ENCODE measurements at regions not wholly inside any gene's neighbourhood (a gene's known extent, or its start where the extent isn't known, plus 50 kb on each side); places are given as distances from the start of the nearest gene placed in this dataset.

DNA sequence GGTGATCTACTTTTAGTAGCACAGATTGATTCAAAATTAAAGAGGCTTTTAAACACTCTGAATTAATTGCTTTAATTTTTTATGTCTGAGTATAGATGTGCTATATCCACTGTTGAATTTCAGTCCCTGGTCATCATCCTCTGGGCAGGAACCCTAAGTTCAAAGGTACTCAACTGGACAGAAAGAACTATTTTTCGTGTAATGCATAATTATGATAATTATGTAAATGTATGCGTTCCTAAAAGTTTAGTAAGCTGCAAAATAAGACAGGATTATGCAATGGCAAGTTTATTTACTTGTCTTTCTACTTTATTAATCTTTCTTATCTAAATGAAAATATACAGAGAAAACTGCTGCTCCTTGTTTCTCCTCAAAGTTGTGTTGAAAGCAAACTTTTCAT, 690.1 kb upstream of the MAN1A1 start (continued):
- TF ChIP-seq GRHL2 (CRISPR knock-in tag; IDR thresholded peaks at IDR 0.05; ENCODE audit: insufficient replicate concordance, severe bottlenecking), result no peak
- no peak for TF ChIP-seq TEAD4 (CRISPR knock-in tag; IDR thresholded peaks at IDR 0.05)
- no peak for TF ChIP-seq ZNF121 (CRISPR knock-in tag; IDR thresholded peaks at IDR 0.05)
- TF ChIP-seq, protein P1, sequence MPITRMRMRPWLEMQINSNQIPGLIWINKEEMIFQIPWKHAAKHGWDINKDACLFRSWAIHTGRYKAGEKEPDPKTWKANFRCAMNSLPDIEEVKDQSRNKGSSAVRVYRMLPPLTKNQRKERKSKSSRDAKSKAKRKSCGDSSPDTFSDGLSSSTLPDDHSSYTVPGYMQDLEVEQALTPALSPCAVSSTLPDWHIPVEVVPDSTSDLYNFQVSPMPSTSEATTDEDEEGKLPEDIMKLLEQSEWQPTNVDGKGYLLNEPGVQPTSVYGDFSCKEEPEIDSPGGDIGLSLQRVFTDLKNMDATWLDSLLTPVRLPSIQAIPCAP (CRISPR knock-in tag; IDR thresholded peaks at IDR 0.05), result no peak

- CTCF ChIA-PET, result no interaction called here
- no peak overlapping the region for H3K27ac Mint-ChIP-seq
Observed at GRCh38 chr6:120031837-120032236, 682.3 kb upstream of the MAN1A1 start.

DNA sequence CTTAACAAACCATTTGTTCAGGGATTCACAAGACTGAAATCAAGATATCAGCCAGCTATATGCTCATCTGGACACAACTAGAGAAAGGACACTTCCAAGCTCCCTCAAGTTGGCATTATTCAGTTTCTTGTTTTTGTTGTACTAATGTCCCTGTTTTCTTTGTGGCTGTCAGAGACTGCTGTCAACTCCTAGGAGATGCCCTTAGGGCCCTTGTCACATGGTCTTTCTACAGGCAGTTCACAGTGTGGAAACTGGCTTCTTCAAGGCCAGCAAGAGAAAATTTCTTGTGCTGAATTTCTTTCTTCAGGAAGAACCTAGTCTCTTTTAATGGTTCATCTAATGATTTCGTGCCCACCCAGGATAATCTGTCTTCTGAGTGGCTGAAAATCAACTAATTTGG, 677.2 kb upstream of the MAN1A1 start:
- H3K4me3 Mint-ChIP-seq, result no peak overlapping the region
- H3K4me1 Mint-ChIP-seq, result peaks cover 4% of the 10 kb centered on the region
- DNase-seq (ENCODE audit: low spot score) (no peak), ATAC-seq (no peak)
- H3K27me3 Mint-ChIP-seq (ENCODE audit: low read depth), result no peaks in the 10 kb centered on the region
- CTCF ChIA-PET, result no interaction called here
- H3K27ac Mint-ChIP-seq, result no peak overlapping the region
- no peaks in the 10 kb centered on the region for H3K36me3 Mint-ChIP-seq
- H3K9me3 Mint-ChIP-seq, result no peaks in the 10 kb centered on the region
- POLR2A ChIA-PET, result no interaction called here
- TF ChIP-seq, protein P2, sequence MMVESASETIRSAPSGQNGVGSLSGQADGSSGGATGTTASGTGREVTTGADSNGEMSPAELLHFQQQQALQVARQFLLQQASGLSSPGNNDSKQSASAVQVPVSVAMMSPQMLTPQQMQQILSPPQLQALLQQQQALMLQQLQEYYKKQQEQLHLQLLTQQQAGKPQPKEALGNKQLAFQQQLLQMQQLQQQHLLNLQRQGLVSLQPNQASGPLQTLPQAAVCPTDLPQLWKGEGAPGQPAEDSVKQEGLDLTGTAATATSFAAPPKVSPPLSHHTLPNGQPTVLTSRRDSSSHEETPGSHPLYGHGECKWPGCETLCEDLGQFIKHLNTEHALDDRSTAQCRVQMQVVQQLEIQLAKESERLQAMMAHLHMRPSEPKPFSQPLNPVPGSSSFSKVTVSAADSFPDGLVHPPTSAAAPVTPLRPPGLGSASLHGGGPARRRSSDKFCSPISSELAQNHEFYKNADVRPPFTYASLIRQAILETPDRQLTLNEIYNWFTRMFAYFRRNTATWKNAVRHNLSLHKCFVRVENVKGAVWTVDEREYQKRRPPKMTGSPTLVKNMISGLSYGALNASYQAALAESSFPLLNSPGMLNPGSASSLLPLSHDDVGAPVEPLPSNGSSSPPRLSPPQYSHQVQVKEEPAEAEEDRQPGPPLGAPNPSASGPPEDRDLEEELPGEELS (CRISPR knock-in tag; IDR thresholded peaks at IDR 0.05), result no peak
- TF ChIP-seq NR1H2 (CRISPR knock-in tag; IDR thresholded peaks at IDR 0.05) (no peak), GABPB1 (CRISPR knock-in tag; IDR thresholded peaks at IDR 0.05) (no peak), RORB (CRISPR knock-in tag; IDR thresholded peaks at IDR 0.05) (no peak), FOXJ3 (CRISPR knock-in tag; IDR thresholded peaks at IDR 0.05; ENCODE audit: borderline replicate concordance) (no peak), IRF2 (CRISPR knock-in tag; IDR thresholded peaks at IDR 0.05; ENCODE audit: borderline replicate concordance, low read depth) (no peak), TEAD4 (CRISPR knock-in tag; IDR thresholded peaks at IDR 0.05) (no peak), E2F4 (CRISPR knock-in tag; IDR thresholded peaks at IDR 0.05; ENCODE audit: borderline replicate concordance, low read depth) (no peak), JUN (CRISPR knock-in tag; IDR thresholded peaks at IDR 0.05) (no peak), ZNF317 (CRISPR knock-in tag; IDR thresholded peaks at IDR 0.05; ENCODE audit: borderline replicate concordance, low read depth) (no peak), FOXK1 (CRISPR knock-in tag; IDR thresholded peaks at IDR 0.05) (no peak), GTF2I (CRISPR knock-in tag; conservative IDR thresholded peaks at IDR 0.05) (no peak)
- TF ChIP-seq, protein P3, sequence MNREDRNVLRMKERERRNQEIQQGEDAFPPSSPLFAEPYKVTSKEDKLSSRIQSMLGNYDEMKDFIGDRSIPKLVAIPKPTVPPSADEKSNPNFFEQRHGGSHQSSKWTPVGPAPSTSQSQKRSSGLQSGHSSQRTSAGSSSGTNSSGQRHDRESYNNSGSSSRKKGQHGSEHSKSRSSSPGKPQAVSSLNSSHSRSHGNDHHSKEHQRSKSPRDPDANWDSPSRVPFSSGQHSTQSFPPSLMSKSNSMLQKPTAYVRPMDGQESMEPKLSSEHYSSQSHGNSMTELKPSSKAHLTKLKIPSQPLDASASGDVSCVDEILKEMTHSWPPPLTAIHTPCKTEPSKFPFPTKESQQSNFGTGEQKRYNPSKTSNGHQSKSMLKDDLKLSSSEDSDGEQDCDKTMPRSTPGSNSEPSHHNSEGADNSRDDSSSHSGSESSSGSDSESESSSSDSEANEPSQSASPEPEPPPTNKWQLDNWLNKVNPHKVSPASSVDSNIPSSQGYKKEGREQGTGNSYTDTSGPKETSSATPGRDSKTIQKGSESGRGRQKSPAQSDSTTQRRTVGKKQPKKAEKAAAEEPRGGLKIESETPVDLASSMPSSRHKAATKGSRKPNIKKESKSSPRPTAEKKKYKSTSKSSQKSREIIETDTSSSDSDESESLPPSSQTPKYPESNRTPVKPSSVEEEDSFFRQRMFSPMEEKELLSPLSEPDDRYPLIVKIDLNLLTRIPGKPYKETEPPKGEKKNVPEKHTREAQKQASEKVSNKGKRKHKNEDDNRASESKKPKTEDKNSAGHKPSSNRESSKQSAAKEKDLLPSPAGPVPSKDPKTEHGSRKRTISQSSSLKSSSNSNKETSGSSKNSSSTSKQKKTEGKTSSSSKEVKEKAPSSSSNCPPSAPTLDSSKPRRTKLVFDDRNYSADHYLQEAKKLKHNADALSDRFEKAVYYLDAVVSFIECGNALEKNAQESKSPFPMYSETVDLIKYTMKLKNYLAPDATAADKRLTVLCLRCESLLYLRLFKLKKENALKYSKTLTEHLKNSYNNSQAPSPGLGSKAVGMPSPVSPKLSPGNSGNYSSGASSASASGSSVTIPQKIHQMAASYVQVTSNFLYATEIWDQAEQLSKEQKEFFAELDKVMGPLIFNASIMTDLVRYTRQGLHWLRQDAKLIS (CRISPR knock-in tag; IDR thresholded peaks at IDR 0.05; ENCODE audit: borderline replicate concordance), result no peak
- TF ChIP-seq, protein P4, sequence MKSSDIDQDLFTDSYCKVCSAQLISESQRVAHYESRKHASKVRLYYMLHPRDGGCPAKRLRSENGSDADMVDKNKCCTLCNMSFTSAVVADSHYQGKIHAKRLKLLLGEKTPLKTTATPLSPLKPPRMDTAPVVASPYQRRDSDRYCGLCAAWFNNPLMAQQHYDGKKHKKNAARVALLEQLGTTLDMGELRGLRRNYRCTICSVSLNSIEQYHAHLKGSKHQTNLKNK (CRISPR knock-in tag; IDR thresholded peaks at IDR 0.05), result no peak

More at GRCh38 chr6:120031837-120032236, 682.3 kb upstream of the MAN1A1 start:
- TF ChIP-seq, protein P5, sequence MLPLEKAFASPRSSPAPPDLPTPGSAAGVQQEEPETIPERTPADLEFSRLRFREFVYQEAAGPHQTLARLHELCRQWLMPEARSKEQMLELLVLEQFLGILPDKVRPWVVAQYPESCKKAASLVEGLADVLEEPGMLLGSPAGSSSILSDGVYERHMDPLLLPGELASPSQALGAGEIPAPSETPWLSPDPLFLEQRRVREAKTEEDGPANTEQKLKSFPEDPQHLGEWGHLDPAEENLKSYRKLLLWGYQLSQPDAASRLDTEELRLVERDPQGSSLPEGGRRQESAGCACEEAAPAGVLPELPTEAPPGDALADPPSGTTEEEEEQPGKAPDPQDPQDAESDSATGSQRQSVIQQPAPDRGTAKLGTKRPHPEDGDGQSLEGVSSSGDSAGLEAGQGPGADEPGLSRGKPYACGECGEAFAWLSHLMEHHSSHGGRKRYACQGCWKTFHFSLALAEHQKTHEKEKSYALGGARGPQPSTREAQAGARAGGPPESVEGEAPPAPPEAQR (CRISPR knock-in tag; IDR thresholded peaks at IDR 0.05), result no peak
- no peak for TF ChIP-seq OVOL2 (CRISPR knock-in tag; IDR thresholded peaks at IDR 0.05; ENCODE audit: borderline replicate concordance)
- TF ChIP-seq KAT7 (CRISPR knock-in tag; IDR thresholded peaks at IDR 0.05; ENCODE audit: borderline replicate concordance), result no peak
- TF ChIP-seq SMAD4 (CRISPR knock-in tag; IDR thresholded peaks at IDR 0.05), result no peak
- TF ChIP-seq NFE2L1 (CRISPR knock-in tag; IDR thresholded peaks at IDR 0.05), result no peak
- TF ChIP-seq, protein P6, sequence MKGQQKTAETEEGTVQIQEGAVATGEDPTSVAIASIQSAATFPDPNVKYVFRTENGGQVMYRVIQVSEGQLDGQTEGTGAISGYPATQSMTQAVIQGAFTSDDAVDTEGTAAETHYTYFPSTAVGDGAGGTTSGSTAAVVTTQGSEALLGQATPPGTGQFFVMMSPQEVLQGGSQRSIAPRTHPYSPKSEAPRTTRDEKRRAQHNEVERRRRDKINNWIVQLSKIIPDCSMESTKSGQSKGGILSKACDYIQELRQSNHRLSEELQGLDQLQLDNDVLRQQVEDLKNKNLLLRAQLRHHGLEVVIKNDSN (CRISPR knock-in tag; IDR thresholded peaks at IDR 0.05), result no peak
- no peak for DNase-seq (ENCODE audit: low spot score)
- Mint-ChIP-seq H3K4me3 (no peak overlapping the region), H3K36me3 (no peaks in the 10 kb centered on the region), H3K4me1 (no peaks in the 10 kb centered on the region), H3K27me3 (ENCODE audit: low read depth) (no peaks in the 10 kb centered on the region), H3K9me3 (no peaks in the 10 kb centered on the region)
- POLR2A ChIA-PET, result no interaction called here
- ATAC-seq, result no peak
